GM20000 (cell line): ENCODE measurements at regions not wholly inside any gene's neighbourhood (a gene's known extent, or its start where the extent isn't known, plus 50 kb on each side); places are given as distances from the start of the nearest gene placed in this dataset.

Experiments
- DNase-seq: peaks from one replicate; pipeline ENCODE4 v3.0.0; 2012; ENCODE audit warnings: low spot score
- CTCF ChIP-seq: IDR thresholded peaks from 2 replicates; pipeline ENCODE4 v1.5.1; 2012; ENCODE audit warnings: mild to moderate bottlenecking, control low read depth; ENCODE audit errors: extremely low read depth, missing control alignments

GRCh38 chr2:128558895-128559532 is 240.3 kb upstream of the HS6ST1 start:
- TF ChIP-seq CTCF: no peak
- DNase-seq: no peak

GRCh38 chr2:128559533-128560515 is 241.2 kb upstream of the HS6ST1 start:
- TF ChIP-seq CTCF: no peak
- DNase-seq: no peak

- DNase-seq: no peak
- TF ChIP-seq CTCF: no peak
Measured at GRCh38 chr2:128560718-128561117, 242.1 kb upstream of the HS6ST1 start.

GRCh38 chr2:128562471-128563347 is 244.0 kb upstream of the HS6ST1 start:
- no peak for DNase-seq
- TF ChIP-seq CTCF: no peak

GRCh38 chr2:128563348-128563687 is 244.7 kb upstream of the HS6ST1 start:
- DNase-seq: no peak
- no peak for TF ChIP-seq CTCF

- no peak for TF ChIP-seq CTCF
- no peak for DNase-seq
Measured at GRCh38 chr2:128564131-128564530, 245.5 kb upstream of the HS6ST1 start.
